ENCODE measurements at regions not wholly inside any gene's neighbourhood (a gene's known extent, or its start where the extent isn't known, plus 50 kb on each side); places are given as distances from the start of the nearest gene placed in this dataset.

DNA sequence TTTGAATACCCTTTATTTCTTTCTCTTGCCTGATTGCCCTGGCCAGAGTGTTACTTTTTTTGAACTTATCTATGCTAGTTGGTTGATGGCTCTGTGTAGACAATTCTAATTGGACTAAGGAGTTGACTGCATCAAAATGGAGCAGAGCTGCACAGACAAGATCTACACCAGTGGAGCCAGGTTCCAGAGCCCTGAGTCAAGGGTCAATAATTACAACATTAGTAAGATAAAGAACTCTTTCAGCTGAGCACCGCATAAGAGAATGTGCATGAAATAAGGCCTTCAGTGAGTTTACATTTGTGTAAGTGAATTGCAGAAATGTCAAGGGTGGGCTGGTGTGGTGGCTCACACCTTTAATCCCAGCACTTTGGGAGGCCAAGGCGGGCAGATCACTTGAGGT is 599.7 kb upstream of the TENM3 start:
- DNase-seq (ENCODE audit: low spot score): no peak

DNA sequence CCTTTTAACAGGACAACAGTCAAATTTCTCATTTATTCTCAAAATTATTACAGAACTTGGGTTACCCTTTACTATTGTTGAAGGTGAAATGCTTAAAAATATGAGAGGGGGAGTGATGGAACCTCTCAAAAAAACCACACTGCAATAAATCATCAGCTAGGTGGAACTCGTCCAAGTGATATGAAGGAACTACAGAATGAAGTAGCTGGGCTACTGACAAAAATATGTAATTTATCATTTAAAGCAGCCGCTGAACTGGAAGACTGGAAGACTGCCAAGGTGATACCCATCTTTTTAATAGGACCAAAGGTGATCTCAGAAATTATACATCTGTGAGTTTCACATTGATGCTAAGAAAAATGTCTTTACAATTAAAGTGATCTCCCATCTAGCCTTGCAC is 597.7 kb upstream of the TENM3 start:
- no peak for DNase-seq (ENCODE audit: low spot score)

DNA sequence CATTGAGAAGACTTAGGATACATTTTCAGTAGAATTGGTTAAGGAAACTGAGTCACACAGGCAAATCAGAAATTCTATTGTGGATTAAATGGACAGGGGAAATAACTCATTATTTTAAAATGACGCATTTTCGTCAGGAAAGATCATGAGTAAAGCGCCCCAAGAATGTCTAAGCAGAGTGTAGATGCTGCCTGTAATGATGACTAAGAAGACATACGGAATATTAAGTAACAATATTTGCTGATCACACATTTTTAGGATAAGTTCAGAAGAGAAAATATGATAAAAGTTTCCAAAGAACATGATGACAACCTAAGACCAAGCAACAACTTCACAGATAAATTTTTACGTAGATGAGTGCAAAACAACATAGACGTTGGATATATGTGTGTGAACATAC is 596.3 kb upstream of the TENM3 start:
- no peak for DNase-seq (ENCODE audit: low spot score)

DNA sequence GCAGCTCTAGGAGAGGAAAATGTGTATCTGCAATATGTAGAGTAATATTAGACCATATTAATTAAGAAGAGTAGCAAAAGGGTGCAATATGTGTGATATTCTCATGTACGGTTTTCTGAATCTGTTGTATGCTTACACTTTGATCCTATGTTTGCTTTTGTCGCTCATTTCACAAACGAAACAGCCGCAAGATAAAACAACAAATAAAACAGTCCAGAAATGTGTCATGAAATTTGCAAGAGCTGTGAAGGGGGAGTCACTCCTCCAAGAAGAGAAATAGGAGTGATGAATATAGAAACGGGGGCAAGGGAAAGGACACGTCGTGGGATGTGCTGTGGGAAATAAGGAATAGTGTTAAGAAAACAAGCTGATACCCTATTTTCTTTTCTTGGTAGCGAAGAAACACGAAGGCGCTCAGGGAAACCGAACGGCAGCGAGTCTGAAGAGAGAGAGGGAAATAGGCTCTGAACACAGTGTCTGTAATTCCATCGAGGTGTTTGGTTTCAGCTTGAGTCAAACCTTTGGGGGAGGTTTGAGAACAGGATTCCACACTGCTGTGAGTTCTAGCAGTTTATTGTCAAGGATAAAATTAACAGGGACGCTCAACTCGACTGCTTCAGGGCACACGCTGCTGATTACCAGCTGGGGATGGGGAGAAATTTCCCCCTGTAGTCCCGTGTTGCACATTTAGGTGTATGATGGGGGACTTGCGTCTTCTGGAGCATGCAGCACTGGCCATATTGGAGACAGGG is 595.6 kb upstream of the TENM3 start:
- no peak for DNase-seq (ENCODE audit: low spot score)

DNA sequence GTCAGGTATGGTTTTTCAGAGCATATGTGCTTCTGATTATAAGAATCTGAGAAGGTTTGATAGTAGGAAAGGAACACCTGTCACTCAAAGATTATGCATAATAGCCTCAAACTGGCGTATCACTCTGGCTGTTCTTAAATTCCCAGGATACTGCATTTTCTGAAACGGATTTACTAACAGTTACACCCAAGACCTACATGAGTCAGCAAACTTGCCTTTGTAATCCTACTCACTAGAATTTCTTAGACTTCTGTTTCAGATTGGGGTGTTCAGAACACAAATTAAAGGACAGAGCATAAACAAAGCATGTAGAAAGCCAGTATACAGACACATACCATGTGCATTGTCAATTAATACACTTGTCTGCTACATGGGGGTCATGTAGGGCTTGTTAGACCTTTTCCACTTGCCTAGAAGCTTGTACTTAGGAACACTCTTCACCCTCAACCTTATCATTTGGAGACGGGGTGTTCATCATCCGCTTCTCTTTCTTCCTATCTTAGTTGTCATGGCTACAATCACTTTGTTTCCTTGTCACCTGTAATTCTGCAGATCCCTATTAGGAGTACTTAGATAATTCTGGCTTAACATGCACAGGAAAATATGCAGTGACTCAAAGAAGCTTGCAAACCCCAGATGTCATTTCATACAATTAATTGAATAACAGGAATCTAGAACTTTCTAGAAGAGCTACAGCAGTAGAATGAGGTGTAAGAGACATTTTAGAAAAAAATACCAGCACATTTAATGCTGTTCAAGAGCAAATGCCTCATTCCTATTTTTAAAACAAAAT is 593.0 kb upstream of the TENM3 start:
- no peak for DNase-seq (ENCODE audit: low spot score)

DNA sequence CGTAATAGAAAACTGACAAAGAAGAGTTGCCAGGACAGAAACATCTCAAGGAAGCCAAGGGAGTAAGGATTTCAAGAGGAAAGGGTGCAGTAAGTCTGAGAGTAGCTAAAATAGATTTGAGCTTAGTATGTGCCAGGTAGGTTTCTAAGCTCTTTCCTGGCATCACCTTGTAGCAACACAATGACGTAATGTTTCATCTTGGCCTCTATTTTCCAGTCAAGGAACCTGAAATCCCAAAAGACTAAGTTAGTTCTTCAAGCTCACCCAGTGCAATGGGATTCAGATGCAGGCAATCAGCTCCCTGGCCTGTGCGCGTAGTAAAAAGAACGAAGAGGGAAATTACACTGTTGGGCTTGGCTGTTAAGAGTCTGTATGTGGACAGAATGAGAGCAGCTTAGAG is 586.5 kb upstream of the TENM3 start:
- no peak for DNase-seq (ENCODE audit: low spot score)

DNA sequence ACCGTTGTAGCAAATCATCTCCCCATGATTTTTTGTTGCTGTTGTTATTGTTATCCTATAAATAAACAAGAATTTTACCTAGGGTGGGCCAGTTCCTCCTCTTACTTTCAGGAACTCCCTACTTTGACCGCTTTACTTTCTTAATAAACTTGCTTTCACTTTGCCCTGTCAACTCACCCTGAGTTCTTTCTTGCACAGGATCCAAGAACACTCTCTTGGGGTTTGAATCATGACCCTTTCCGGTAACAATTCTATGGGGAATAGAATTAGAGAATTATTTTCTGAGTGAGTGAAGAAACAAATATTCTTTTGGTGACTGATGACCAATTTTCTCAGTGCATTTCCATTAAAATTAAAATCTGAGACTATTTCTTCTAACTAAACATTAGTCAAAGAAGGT is 584.0 kb upstream of the TENM3 start:
- no peak for DNase-seq (ENCODE audit: low spot score)

DNA sequence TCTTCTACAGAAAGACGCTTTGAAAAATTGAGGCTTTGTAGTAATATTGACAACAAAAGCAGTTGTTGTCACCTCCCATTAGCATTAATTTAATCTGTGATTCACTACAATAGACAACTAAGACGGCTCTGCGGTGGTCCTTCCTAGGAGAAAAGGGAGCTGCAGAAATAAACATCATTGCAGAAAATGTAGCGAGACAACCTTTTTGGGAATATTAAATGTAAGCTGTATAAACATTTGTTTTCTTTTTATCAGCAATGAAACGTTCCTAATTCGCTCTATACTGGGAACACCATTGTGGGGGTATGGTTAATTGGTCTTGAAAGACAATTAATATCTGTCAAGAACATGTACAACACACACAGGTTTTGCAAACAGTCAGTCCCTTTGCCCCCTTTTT is 583.3 kb upstream of the TENM3 start:
- DNase-seq (ENCODE audit: low spot score): no peak

DNA sequence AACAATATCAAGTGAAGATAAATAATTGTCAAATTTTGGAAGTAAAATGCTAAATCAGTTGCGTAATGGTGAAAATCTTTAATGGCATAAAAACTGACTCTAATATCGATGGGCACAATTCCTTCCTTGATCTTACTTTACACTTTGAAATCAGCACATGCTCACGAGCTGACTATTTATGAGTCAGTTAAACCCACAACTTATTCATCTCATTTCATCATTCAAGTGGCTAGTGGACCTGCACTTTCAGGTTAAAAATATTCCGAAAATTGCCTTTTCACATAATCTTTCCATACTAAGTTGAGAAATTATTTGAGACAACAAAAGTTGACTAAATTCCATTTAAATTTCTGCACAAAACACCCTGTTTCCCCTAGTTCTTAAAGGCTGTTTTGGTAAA is 582.1 kb upstream of the TENM3 start:
- no peak for DNase-seq (ENCODE audit: low spot score)

DNA sequence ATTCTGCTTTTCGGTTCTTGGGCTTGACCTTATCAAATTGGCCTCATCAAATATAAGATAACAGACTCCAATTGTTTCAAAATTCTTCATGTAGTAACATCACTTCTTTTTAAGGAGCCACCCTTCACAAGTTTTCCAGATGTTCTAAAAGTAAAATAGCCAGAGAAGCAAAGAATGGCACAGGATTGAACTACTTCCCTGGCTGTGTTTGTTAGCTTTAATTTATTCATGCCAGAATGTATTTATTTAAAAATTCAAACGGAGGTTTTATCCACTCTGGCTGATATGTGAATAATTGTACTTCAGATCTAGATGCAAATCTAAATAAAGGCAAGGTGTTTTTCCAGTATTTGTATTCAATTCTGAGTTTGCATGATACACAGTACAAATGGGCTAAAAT is 581.3 kb upstream of the TENM3 start:
- DNase-seq (ENCODE audit: low spot score): no peak

DNA sequence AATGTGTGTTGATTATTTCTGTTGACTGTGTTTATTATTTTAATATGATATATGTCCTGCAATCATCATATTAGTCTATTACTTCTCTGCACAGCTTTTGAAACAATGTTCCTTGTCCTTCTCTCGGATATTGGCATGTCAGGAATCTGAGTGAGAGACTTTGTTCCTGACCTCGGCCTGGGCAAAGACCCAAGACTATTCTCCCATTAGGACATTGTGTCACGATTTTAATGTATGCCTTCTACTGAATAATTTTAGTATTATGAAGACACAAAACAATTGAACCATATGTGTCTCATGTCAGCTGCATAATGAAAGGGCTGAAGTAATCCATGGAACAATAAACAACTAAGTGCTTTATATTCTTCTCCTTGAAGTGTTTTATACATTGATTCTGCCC is 580.8 kb upstream of the TENM3 start:
- DNase-seq (ENCODE audit: low spot score): no peak

DNA sequence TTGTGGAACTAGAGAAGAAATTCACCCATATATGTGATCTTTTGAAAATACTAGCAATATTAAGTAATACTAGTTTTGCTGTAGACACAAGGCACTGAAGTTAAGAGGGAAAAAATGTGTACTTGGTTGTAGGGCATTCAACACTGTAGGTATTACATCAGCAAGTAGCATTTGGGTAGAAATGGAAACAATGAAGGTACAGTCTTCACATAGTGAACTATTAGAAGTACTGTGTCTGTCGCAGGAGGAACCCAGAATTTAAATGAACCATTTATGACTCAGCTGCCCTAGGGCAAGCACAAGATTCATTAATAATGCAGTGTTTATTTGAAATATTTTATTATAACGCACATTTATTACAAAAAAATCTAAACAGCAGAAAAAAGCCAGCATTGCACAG is 572.7 kb upstream of the TENM3 start:
- no peak for DNase-seq (ENCODE audit: low spot score)

DNA sequence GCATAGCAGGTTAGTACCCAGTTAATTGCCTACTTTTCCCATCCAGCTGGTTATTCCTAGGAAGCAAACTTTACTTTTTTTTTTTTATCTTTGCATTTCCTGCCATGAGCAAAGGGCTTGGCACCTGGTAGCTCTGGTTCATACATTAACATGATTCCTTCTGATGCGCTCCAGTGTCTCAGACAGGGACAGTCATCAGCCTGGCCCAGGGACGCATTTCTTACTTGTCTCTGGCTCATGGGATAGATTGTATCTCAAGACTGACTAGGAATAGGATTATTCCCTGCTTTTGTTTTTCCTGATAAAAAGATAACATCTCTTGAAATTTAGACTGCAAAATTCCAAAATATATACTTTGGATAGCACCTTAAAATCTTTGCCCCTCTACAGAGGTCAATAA is 571.5 kb upstream of the TENM3 start:
- DNase-seq (ENCODE audit: low spot score): no peak

DNA sequence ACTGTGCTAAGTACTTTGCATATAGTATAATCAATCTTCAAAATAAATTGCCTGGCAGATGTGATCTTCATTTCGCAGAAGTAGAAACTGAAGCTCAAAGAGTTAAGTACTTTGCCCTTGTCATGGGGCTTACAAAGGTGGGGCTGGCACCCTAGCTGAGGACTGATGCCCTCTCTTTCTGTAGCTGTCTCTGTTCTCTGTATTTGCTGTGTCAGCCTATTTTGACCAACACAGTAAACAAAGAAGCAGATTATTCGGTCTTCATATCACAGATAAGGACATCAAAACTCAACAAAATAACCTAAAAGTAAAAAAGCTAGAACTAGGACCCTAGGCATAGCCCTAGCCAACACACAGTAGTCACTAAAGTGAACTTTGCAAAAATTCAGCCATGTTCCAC is 570.5 kb upstream of the TENM3 start:
- no peak for DNase-seq (ENCODE audit: low spot score)

DNA sequence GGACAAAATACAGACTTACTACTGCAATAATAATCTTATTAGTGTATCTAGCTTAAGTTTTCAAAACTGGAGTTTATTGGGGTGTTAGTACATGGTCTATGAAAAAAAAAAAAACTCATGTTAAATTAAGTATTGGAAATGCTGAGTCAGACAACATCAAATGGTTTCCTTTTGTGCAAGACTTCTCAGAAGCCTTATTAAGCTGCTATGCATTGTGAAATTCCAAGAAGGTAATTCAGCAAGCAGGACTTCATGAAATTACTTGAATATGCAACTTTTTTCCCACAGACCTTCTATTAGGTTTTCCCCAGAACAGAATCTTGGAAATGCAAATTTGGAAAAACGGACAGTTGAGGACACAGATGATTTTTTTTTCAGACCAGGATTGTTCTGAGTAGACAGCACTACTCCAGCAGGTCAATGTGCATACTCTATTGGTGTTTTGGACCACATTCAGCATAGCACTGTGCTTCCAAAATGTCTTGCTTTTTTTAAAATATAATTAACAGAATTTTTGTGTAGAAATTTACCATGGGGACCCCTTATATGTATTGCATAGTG is 568.8 kb upstream of the TENM3 start:
- no peak for DNase-seq (ENCODE audit: low spot score)

DNA sequence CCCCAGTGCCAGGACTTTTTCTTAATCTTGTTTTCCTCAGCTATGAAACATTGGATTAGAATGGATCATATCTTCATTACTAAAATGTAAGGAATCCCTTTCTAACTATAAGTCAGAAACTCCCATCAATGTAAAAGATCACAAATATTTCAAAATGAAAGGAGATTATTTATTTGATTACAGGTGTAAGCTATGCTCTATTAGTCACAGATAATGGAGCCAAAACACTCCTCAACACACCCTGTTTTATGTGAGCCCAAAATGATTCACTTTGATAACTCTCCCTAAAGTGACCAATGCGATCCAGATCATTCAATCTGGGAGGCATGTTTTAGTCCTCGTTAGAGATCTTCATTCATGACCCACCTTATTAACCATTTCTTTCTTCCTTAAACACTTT is 566.7 kb upstream of the TENM3 start:
- no peak for DNase-seq (ENCODE audit: low spot score)

DNA sequence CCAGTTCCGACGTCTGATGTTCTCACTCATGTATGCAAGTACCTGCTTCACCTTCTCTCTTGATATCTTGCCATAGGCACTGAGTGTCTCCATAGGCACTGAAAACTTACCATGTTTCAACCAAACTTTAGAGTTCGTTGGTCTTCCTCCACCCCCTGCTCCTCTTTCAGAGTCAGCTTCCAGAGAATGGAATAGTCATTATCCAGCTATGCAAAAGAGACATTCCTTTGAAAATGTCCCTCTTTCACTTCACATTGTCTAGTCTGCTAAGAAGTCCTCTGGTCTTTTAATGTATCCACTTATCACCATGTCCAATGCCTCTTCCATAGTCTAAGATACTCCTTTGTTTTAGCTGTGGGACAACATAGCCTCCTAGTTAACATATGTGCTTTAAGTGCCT is 566.0 kb upstream of the TENM3 start:
- no peak for DNase-seq (ENCODE audit: low spot score)

DNA sequence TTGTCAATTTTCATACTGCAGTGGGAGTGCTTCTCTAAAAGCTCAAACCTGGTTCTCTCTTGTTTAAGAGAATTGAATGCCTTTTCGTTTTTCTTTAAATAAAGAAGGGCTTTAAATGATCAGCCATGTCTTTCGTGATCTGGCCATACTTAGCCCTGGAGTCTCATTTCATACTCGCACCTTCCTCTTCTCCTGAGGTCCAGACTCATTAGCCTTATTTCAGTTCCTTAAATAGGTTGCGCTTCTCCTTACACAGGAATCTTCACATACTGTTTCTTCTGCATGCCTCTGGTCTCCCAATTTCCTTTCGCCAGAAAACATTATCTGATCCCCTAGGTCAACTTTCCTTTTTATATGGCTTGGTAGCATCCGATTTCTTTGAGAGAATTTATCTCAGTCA is 565.6 kb upstream of the TENM3 start:
- no peak for DNase-seq (ENCODE audit: low spot score)

DNA sequence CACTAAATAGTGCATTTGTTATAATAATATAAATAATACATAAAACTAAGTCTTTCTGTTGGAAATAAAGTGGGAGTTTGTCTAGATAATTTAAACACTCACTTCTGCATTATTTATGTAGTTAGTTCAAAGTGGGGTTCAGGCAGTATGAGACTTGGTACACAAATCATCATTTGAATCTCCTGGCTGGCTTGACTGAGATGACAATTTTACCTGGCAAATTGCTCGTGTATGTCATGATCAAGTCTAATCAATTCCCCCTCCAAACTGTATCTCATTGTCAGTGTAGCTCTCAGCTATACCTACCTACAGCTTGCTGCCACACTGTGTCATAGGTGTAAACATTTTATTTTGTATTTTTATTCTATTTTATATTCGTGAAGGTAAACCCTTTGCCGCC is 563.4 kb upstream of the TENM3 start:
- no peak for DNase-seq (ENCODE audit: low spot score)

DNA sequence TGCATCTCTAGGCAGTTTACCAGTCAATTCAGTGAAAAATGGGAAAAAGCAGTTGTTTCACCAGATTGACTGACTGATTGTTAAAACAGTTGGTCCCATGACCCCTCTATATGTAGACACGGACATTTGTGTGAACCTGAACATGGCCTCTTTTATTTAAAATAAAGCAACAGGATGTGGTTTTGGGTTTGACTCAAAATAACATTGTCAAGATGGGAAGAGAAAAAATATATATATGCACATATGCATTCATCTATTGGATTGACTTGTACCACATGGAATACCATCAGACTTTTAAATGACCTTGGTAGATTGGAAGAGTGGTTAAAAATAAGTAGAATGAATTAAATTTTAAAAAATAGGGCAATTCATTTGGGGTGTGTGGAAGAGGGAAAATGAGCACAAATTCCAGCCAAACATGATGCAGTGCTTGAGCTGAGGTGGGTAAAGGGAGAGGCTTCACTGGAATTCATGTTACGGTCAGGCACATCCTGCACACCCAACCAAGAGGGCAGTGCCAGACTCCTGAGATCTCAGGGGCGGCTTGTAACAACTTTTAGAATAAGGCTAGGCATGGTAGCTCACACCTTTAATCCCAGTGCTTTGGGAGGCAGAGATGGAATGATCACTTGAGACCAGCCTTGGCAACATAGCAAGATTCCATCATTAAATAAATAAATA is 560.7 kb upstream of the TENM3 start:
- DNase-seq (ENCODE audit: low spot score): no peak

DNA sequence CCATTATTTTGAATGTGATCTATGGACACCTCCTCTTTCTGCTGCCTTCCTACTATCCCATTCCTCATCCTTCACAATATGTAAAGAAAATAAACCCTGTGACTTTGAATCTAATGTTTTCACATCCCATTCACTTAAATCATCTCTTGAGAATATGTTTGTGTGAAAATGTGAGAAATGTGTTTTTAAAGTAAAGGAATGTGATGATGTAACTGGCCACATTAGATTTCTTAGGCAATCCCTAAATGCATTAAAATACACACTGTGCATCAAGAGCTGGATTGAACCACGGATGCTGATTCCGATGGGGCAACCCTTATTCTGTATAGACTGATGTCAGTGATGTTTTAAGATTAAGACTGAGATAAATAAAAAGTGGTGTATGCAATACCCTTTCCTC is 558.9 kb upstream of the TENM3 start:
- no peak for DNase-seq (ENCODE audit: low spot score)

DNA sequence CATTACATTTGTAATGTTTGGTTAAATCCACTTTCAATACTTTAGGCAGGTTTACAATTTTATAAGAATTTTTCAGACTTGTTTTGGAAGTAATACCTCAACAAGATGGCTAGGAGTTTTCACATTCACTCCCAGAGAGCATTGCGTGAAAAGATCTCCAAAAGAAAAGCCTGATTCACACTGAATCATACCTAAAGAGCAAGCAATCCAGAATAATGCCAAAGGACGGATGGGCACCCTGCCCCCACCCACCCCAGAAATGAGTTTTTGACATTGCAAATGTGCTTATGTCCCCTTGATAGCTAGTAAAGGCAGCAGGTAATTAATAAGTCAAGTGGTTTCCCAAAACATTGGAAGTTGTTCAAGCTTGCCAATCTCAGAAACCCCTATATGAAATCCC is 557.7 kb upstream of the TENM3 start:
- DNase-seq (ENCODE audit: low spot score): no peak

DNA sequence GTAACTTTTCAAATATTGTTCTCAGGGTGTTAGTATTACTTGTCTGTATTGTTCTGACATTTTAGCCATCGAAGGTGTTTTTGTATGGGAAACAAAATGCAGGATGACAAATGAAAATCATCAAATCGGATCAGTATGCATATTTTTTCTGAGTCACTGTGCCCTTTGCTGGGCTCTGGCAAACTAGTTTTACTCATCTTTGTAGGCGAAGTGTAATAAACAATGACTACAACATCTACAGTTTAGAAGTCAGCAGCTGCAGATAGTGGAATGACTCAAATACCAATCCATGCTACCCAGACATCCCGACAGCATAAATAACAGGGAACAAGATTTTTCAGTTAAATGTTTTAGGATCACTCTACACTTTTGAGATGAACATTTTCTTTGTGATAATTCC is 557.3 kb upstream of the TENM3 start:
- DNase-seq (ENCODE audit: low spot score): no peak

All from kidney capillary endothelial cell (primary cell).